Loucy (cell line): ENCODE measurements at regions not wholly inside any gene's neighbourhood (a gene's known extent, or its start where the extent isn't known, plus 50 kb on each side); places are given as distances from the start of the nearest gene placed in this dataset.

Experiments used
- H2AFZ ChIP-seq: fragments of 200-600 bp; sonication (generic); 2 replicates; pipeline ENCODE4 v1.6.0; 2016; ENCODE audit warnings: antibody characterized with exemption, mild to moderate bottlenecking, low read length, moderate library complexity
- H3F3A ChIP-seq: fragments of 200-600 bp; 2 replicates; pipeline ENCODE4 v1.6.0; 2016; ENCODE audit warnings: antibody characterized with exemption, low read depth, mild to moderate bottlenecking
- H3K27me3 ChIP-seq: fragments of 200-600 bp; sonication (generic); 2 replicates; pipeline ENCODE4 v1.6.1; 2014; ENCODE audit warnings: low read length, mild to moderate bottlenecking; ENCODE audit not compliant: insufficient read depth, poor library complexity, severe bottlenecking
- H3K36me3 ChIP-seq: fragments of 200-600 bp; sonication (generic); 2 replicates; pipeline ENCODE4 v1.6.1; 2016; ENCODE audit warnings: low read length; ENCODE audit not compliant: insufficient read depth
- H3K4me1 ChIP-seq: fragments of 200-600 bp; sonication (generic); 2 replicates; pipeline ENCODE4 v1.5.1; 2014; ENCODE audit warnings: low read length, mild to moderate bottlenecking; ENCODE audit not compliant: insufficient read depth, poor library complexity, severe bottlenecking
- H3K4me2 ChIP-seq: fragments of 200-600 bp; sonication (generic); 2 replicates; pipeline ENCODE4 v1.6.0; 2014; ENCODE audit warnings: antibody characterized with exemption, low read length, low read depth, mild to moderate bottlenecking; ENCODE audit not compliant: poor library complexity, severe bottlenecking
- H3K4me3 ChIP-seq: fragments of 200-600 bp; sonication (generic); 2 replicates; pipeline ENCODE4 v1.5.1; 2014; ENCODE audit warnings: low read length, mild to moderate bottlenecking, mixed read lengths; ENCODE audit not compliant: poor library complexity, severe bottlenecking
- H3K79me2 ChIP-seq: fragments of 200-600 bp; sonication (generic); 2 replicates; pipeline ENCODE4 v1.6.1; 2014; ENCODE audit warnings: low read length; ENCODE audit not compliant: insufficient read depth
- H3K9ac ChIP-seq: fragments of 200-600 bp; sonication (generic); 2 replicates; pipeline ENCODE4 v1.6.0; 2014; ENCODE audit warnings: mild to moderate bottlenecking, low read depth, low read length, moderate library complexity; ENCODE audit not compliant: poor library complexity, severe bottlenecking
- H3K9me2 ChIP-seq: fragments of 200-600 bp; sonication (generic); replicated peaks from 2 replicates; pipeline ENCODE4 v1.6.1; 2016; ENCODE audit warnings: low read depth, low read length, mixed read lengths
- H3K9me3 ChIP-seq: fragments of 200-600 bp; sonication (generic); 2 replicates; pipeline ENCODE4 v1.6.1; 2014; ENCODE audit warnings: mild to moderate bottlenecking, antibody characterized with exemption, low read length, low read depth; ENCODE audit not compliant: insufficient read depth
- H4K20me1 ChIP-seq: fragments of 200-600 bp; sonication (generic); 2 replicates; pipeline ENCODE4 v1.6.0; 2014; ENCODE audit warnings: antibody characterized with exemption, low read length, mild to moderate bottlenecking; ENCODE audit not compliant: insufficient read depth, poor library complexity, severe bottlenecking
- CTCF ChIP-seq: fragments of 200-600 bp; sonication (generic); conservative IDR thresholded peaks from 2 replicates; pipeline ENCODE4 v1.5.1; 2014; ENCODE audit warnings: mild to moderate bottlenecking, antibody characterized with exemption, low read length
- EZH2phosphoT487 ChIP-seq: fragments of 200-600 bp; IDR thresholded peaks from 2 replicates; pipeline ENCODE4 v1.6.1; 2018; ENCODE audit warnings: antibody characterized with exemption, mild to moderate bottlenecking, moderate library complexity, borderline replicate concordance

- Histone ChIP-seq H3K9me3 (no peaks in the 10 kb centered on the region), H3K36me3 (no peaks in the 10 kb centered on the region), H3K9me2 (no peaks in the 10 kb centered on the region), H3F3A (no peaks in the 10 kb centered on the region), H4K20me1 (no peaks in the 10 kb centered on the region), H3K9ac (no peak overlapping the region), H3K4me1 (no peaks in the 10 kb centered on the region), H3K79me2 (no peaks in the 10 kb centered on the region), H3K27me3 (no peaks in the 10 kb centered on the region), H2AFZ (no peak overlapping the region), H3K4me2 (no peak overlapping the region), H3K4me3 (no peak overlapping the region)
- TF ChIP-seq EZH2phosphoT487 (no peak), CTCF (no peak)
These were observed 166.9 kb upstream of the SYT6 start for GRCh38 chr1:114320586-114320985.

- H3K9me2 ChIP-seq, result no peaks in the 10 kb centered on the region
- H4K20me1 ChIP-seq, result no peaks in the 10 kb centered on the region
- no peaks in the 10 kb centered on the region for H3K9me3 ChIP-seq
- no peak overlapping the region for H3K4me3 ChIP-seq
- no peak overlapping the region for H3K9ac ChIP-seq
- no peaks in the 10 kb centered on the region for H3K79me2 ChIP-seq
- no peaks in the 10 kb centered on the region for H3K4me1 ChIP-seq
- TF ChIP-seq EZH2phosphoT487, result no peak
- no peak for TF ChIP-seq CTCF
- no peaks in the 10 kb centered on the region for H3K36me3 ChIP-seq
- no peaks in the 10 kb centered on the region for H3K27me3 ChIP-seq
- no peaks in the 10 kb centered on the region for H3F3A ChIP-seq
- H2AFZ ChIP-seq, result no peak overlapping the region
- H3K4me2 ChIP-seq, result no peak overlapping the region
These were observed 165.7 kb upstream of the SYT6 start for GRCh38 chr1:114319418-114319817.

- Histone ChIP-seq H3K36me3 (no peaks in the 10 kb centered on the region), H4K20me1 (no peaks in the 10 kb centered on the region), H3K79me2 (no peaks in the 10 kb centered on the region), H3K4me1 (no peaks in the 10 kb centered on the region), H3K4me3 (no peak overlapping the region), H3K27me3 (no peaks in the 10 kb centered on the region), H3F3A (no peaks in the 10 kb centered on the region), H3K9me3 (no peaks in the 10 kb centered on the region), H3K9ac (no peak overlapping the region), H3K9me2 (no peaks in the 10 kb centered on the region), H2AFZ (no peak overlapping the region), H3K4me2 (no peak overlapping the region)
- TF ChIP-seq CTCF, result no peak
- no peak for TF ChIP-seq EZH2phosphoT487
These were observed 165.3 kb upstream of the SYT6 start for GRCh38 chr1:114318961-114319360.
